K562 (cell line): ENCODE measurements at regions not wholly inside any gene's neighbourhood (a gene's known extent, or its start where the extent isn't known, plus 50 kb on each side); places are given as distances from the start of the nearest gene placed in this dataset.

Source experiments
- ATAC-seq: fragments of 200-7000 bp; cut with Tn5 transposase; 3 replicates; pipeline ENCODE4 v1.9.1; 2020; ENCODE audit warnings: moderate library complexity
- BruUV-seq: library from RNA; stranded (reverse); fragments of 400-500 nt; replicated peaks from 2 replicates; lab custom pipeline; 2021; lab: Mats Ljungman, UMichigan
- CTCF ChIA-PET: fragments of 300-600 bp; formaldehyde crosslinking; extraction: SDS; loops from one replicate; lab custom pipeline; 2021; ENCODE audit warnings: low intra/inter-chr PET ratio; lab: Yijun Ruan, JAX
- POLR2A ChIA-PET: fragments of 300-600, 350-650 bp; sonication (Branson Sonifier 250); formaldehyde crosslinking; extraction: SDS; loops from one replicate; lab custom pipeline; 2021; ENCODE audit warnings: antibody characterized with exemption, inconsistent platforms; lab: Yijun Ruan, JAX
- DNase-seq, 4 experiments: peaks; one replicate each; pipeline versions ENCODE4 v3.0.0 to v3.0.0-alpha.2; 2011 to 2018; ENCODE audit warnings: low spot score in 3 of 4, mixed read lengths in 3 of 4; ENCODE audit errors: extremely low read depth in 1 of 4
- FAIRE-seq: peaks from 2 replicates; lab custom pipeline; 2011; peaks lifted over from hg19 to GRCh38; lab: Jason Lieb, UNC
- H2AFZ ChIP-seq: 2 replicates; pipeline ENCODE4 v1.6.0; 2011; ENCODE audit warnings: low read depth, low read length, control low read depth, inconsistent platforms
- H3K27ac ChIP-seq: fragments of 200-600 bp; 3 replicates; pipeline ENCODE4 v1.8.0; 2011; ENCODE audit warnings: low read depth, mild to moderate bottlenecking, control low read depth, inconsistent platforms, low read length, moderate library complexity, mixed read lengths; ENCODE audit errors: extremely low read depth
- H3K27me3 ChIP-seq, 2 experiments: fragments of 300-600 bp in 1 of 2; 2 replicates in 1 of 2; 3 replicates in 1 of 2; pipeline versions ENCODE4 v1.6.0 to v1.8.0; 2011; ENCODE audit warnings: inconsistent platforms in 2 of 2, low read length in 2 of 2, mild to moderate bottlenecking in 1 of 2, mixed read lengths in 1 of 2, moderate library complexity in 1 of 2; ENCODE audit not compliant: control insufficient read depth in 2 of 2, insufficient read depth in 2 of 2
- H3K36me3 ChIP-seq: fragments of 300-600 bp; 3 replicates; pipeline ENCODE4 v1.8.0; 2011; ENCODE audit warnings: mild to moderate bottlenecking, low read length, inconsistent platforms; ENCODE audit not compliant: control insufficient read depth, insufficient read depth
- H3K4me1 ChIP-seq, 2 experiments: fragments of 200-600 bp in 1 of 2; replicated peaks in 1 of 2; 2 replicates in 1 of 2; 3 replicates in 1 of 2; pipeline versions ENCODE4 v1.5.1 to v1.8.0; 2011; ENCODE audit warnings: inconsistent platforms in 2 of 2, low read length in 2 of 2, mild to moderate bottlenecking in 1 of 2, mixed read lengths in 1 of 2, moderate library complexity in 1 of 2; ENCODE audit not compliant: control insufficient read depth in 2 of 2, insufficient read depth in 2 of 2
- H3K4me2 ChIP-seq: 2 replicates; pipeline ENCODE4 v1.6.1; 2011; ENCODE audit warnings: low read length, control low read depth, inconsistent platforms, mixed read lengths; ENCODE audit not compliant: insufficient read depth
- H3K4me3 ChIP-seq: fragments of 200-600 bp; sonication (generic), shearing (Covaris generic); 2 replicates; pipeline ENCODE4 v1.5.1; 2016; ENCODE audit warnings: control low read depth, inconsistent platforms
- H3K79me2 ChIP-seq: fragments of 200-600 bp; 3 replicates; pipeline ENCODE4 v1.8.0; 2011; ENCODE audit warnings: low read length, inconsistent platforms; ENCODE audit not compliant: control insufficient read depth, insufficient read depth
- H3K9ac ChIP-seq, 2 experiments: 2 replicates each; pipeline versions ENCODE4 v1.6.0 to v1.6.1; 2011; ENCODE audit warnings: low read depth in 2 of 2, low read length in 2 of 2, control low read depth in 1 of 2, inconsistent platforms in 1 of 2, mild to moderate bottlenecking in 1 of 2, mixed read lengths in 1 of 2; ENCODE audit not compliant: insufficient read depth in 1 of 2
- H3K9me1 ChIP-seq: one replicate; pipeline ENCODE4 v1.6.0; 2011; ENCODE audit warnings: inconsistent platforms, mild to moderate bottlenecking, low read length, moderate library complexity; ENCODE audit not compliant: control insufficient read depth, insufficient read depth
- H3K9me3 ChIP-seq: replicated peaks from 2 replicates; pipeline ENCODE4 v1.5.1; 2011; ENCODE audit warnings: low read depth, low read length, inconsistent platforms; ENCODE audit not compliant: control insufficient read depth, insufficient read depth
- H4K20me1 ChIP-seq: replicated peaks from 2 replicates; pipeline ENCODE4 v1.6.1; 2011; ENCODE audit warnings: low read length, inconsistent platforms, mixed read lengths; ENCODE audit not compliant: control insufficient read depth, insufficient read depth
- ATF7 ChIP-seq: fragments of 450-650 bp; IDR thresholded peaks from 2 replicates; pipeline ENCODE4 v1.7.1; 2014; ENCODE audit warnings: mild to moderate bottlenecking, moderate library complexity
- HOMEZ ChIP-seq: fragments of 250-450 bp; sonication (Bioruptor Pico); IDR thresholded peaks from 2 replicates; pipeline ENCODE4 v1.4.0; 2020; ENCODE audit warnings: mild to moderate bottlenecking, moderate library complexity
- MIER1 ChIP-seq: fragments of 450-650 bp; IDR thresholded peaks from 2 replicates; pipeline ENCODE4 v1.6.1; 2016; ENCODE audit warnings: antibody characterized with exemption, mild to moderate bottlenecking, low read depth
- NFE2 ChIP-seq: IDR thresholded peaks from 2 replicates; pipeline ENCODE4 v1.6.1; 2014; ENCODE audit warnings: antibody characterized with exemption, low read depth
- NR2C1 ChIP-seq, 2 experiments: fragments of 450-650 bp; IDR thresholded peaks; 2 replicates each; pipeline ENCODE4 v1.6.1; 2017; ENCODE audit warnings: mild to moderate bottlenecking in 2 of 2, antibody characterized with exemption in 1 of 2, inconsistent platforms in 1 of 2, missing compliant biosample characterization in 1 of 2, missing genetic modification characterization in 1 of 2
- POLR3A ChIP-seq: IDR thresholded peaks from 2 replicates; pipeline ENCODE4 v1.6.1; 2011; ENCODE audit warnings: borderline replicate concordance, mild to moderate bottlenecking, moderate library complexity; ENCODE audit not compliant: insufficient read length, insufficient read depth; ENCODE audit errors: extremely low read depth
- PTTG1 ChIP-seq: fragments of 450-650 bp; IDR thresholded peaks from 2 replicates; pipeline ENCODE4 v1.6.1; 2016; ENCODE audit warnings: low read depth, mild to moderate bottlenecking, missing genetic modification characterization, missing compliant biosample characterization
- SOX6 ChIP-seq: fragments of 450-650 bp; IDR thresholded peaks from 2 replicates; pipeline ENCODE4 v1.6.1; 2014; ENCODE audit warnings: mild to moderate bottlenecking
- TCFL5 ChIP-seq: fragments of 250-450 bp; sonication (Bioruptor Pico); conservative IDR thresholded peaks from 2 replicates; pipeline ENCODE4 v1.6.1; 2021; ENCODE audit warnings: mild to moderate bottlenecking, moderate library complexity, matching md5 sums
- YY1 ChIP-seq, 3 experiments: IDR thresholded peaks; 2 replicates each; pipeline ENCODE4 v1.6.1; 2011; ENCODE audit warnings: low read length in 2 of 3, mild to moderate bottlenecking in 2 of 3, moderate library complexity in 2 of 3, borderline replicate concordance in 1 of 3, control low read depth in 1 of 3, low read depth in 1 of 3; ENCODE audit not compliant: insufficient read depth in 3 of 3, insufficient replicate concordance in 2 of 3, control insufficient read depth in 1 of 3, insufficient read length in 1 of 3; ENCODE audit errors: extremely low read depth in 1 of 3
- ZC3H4 ChIP-seq: sonication (generic); formaldehyde crosslinking; IDR thresholded peaks from 2 replicates; pipeline ENCODE4 v1.9.0; 2021; ENCODE audit warnings: missing genetic modification reagents, borderline replicate concordance
- ZNF584 ChIP-seq: fragments of 200-800 bp; sonication (Bioruptor generic); IDR thresholded peaks from 2 replicates; pipeline ENCODE4 v1.6.1; 2016; ENCODE audit warnings: low read depth, mild to moderate bottlenecking, missing genetic modification characterization, missing compliant biosample characterization
- WGBS: fragments of 100-300 bp; shearing (Covaris generic); methylation state at CpG from one replicate; pipeline ENCODE4 v1.1.6; 2016; ENCODE audit warnings: low coverage, mixed read lengths; ENCODE audit not compliant: insufficient coverage; ENCODE audit errors: missing lambda C conversion rate; 5-methylcytosine and 5-hydroxymethylcytosine counted together
- in situ Hi-C: fragments of 300-500 bp; cut with MboI; formaldehyde crosslinking; loops from 4 replicates; pipeline ENCODE4 v1.15.0; 2018; ENCODE audit warnings: inconsistent platforms, mixed read lengths
- intact Hi-C: fragments of 100-400 bp; cut with micrococcal nuclease; formaldehyde crosslinking; loops from 2 replicates; pipeline ENCODE4 v1.14.2; 2022

- 0% methylated on average over 2 of the region's 2 CpGs for WGBS
- FAIRE-seq = no peak
- H3K9me3 ChIP-seq = no peaks in the 10 kb centered on the region
- no peak overlapping the region for H3K9ac ChIP-seq
- DNase-seq = no peak
- TF ChIP-seq ZNF584 (no peak), PTTG1 (tag) (no peak), ZC3H4 (CRISPR knock-in tag) (no peak), TCFL5 (CRISPR knock-in tag) (no peak), NR2C1 (IDR thresholded peaks at IDR 0.05) (no peak), NR2C1 (tag; IDR thresholded peaks at IDR 0.05) (no peak), MIER1 (no peak), NFE2 (no peak), POLR3A (no peak), HOMEZ (CRISPR knock-in tag) (no peak), YY1 (IDR thresholded peaks at IDR 0.05; ENCODE audit: borderline replicate concordance in 1 of 3, control insufficient read depth in 1 of 3, extremely low read depth in 1 of 3, insufficient read depth in 3 of 3, insufficient read length in 1 of 3, insufficient replicate concordance in 2 of 3, low read depth in 1 of 3, low read length in 2 of 3) (no peak), SOX6 (no peak), ATF7 (no peak)
- no peaks in the 10 kb centered on the region for H3K36me3 ChIP-seq
- no peak for ATAC-seq
- no peak overlapping the region for H3K4me3 ChIP-seq
- no peaks in the 10 kb centered on the region for H4K20me1 ChIP-seq
- no peaks in the 10 kb centered on the region for H3K79me2 ChIP-seq
- no TSS peak for BruUV-seq
- no peaks in the 10 kb centered on the region for H3K9me1 ChIP-seq
- ChIA-PET POLR2A (no interaction called here), CTCF (no interaction called here)
- no peak overlapping the region for H3K27ac ChIP-seq
- no peak overlapping the region for H3K4me2 ChIP-seq
- intact Hi-C loops (no loop called here), in situ Hi-C loops (no loop called here)
- H3K27me3 ChIP-seq = no peaks in the 10 kb centered on the region
- H2AFZ ChIP-seq = no peak overlapping the region
- no peaks in the 10 kb centered on the region for H3K4me1 ChIP-seq
These were observed 927.5 kb downstream of the DTWD2 start for GRCh38 chr5:118060833-118061232.
